ENCODE measurements at regions not wholly inside any gene's neighbourhood (a gene's known extent, or its start where the extent isn't known, plus 50 kb on each side); places are given as distances from the start of the nearest gene placed in this dataset.

DNA sequence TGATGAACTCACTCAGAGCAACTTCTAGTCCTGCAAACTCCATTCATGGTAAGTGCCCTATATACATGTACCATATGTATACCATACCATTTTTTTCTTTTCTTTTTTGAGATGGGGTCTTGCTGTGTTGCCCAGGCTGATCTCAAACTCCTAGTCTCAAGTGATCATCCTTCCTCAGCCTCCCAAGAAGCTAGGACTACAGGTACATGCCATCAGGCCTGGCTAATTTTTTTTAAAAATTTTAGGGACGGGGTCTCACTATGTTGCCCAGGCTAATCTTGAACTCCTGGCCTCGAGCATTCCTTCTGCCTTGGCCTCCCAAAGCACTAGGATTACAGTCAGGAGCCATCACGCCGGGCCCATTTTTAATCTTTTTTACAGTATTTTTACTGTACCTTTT lies 67.3 kb upstream of the MFGE8 start:
- H3K79me2 ChIP-seq (ENCODE audit: control insufficient read depth, insufficient read depth, low read length) = no peaks in the 10 kb centered on the region
- no peak for ATAC-seq
- H3K4me1 ChIP-seq (ENCODE audit: control insufficient read depth, insufficient read depth, low read length) = peaks cover 19% of the 10 kb centered on the region
- H3K4me3 ChIP-seq = no peak overlapping the region
- in situ Hi-C loops (cut with MboI) (no loop called here), intact Hi-C loops (cut with micrococcal nuclease; ENCODE audit: unreplicated experiment) (no loop called here)
- no peak overlapping the region for H3K27ac ChIP-seq (ENCODE audit: control insufficient read depth, insufficient read depth)
- H3K9ac ChIP-seq (ENCODE audit: control insufficient read depth, insufficient read depth, low read length) = no peak overlapping the region
- H3K9me3 ChIP-seq (replicated peaks; ENCODE audit: control insufficient read depth, insufficient read depth, low read length) = no peaks in the 10 kb centered on the region
- POLR2A ChIA-PET = no interaction called here
- CTCF ChIA-PET = interaction anchor here (0.6 to 0.7 kb wide), 2 partner anchors 37 to 376 kb away, joined by 3 read pairs; no protein-coding TSS in a partner anchor
- no TSS peak for BruUV-seq (replicated peaks)
- DNase-seq (ENCODE audit: low read depth, low spot score) = no peak
- H4K20me1 ChIP-seq (ENCODE audit: control insufficient read depth, insufficient read depth) = no peaks in the 10 kb centered on the region
- no peak overlapping the region for H2AFZ ChIP-seq (ENCODE audit: control insufficient read depth, low read depth, low read length)
- no peak overlapping the region for H3K4me2 ChIP-seq (ENCODE audit: control insufficient read depth, insufficient read depth)
- RAD21 ChIA-PET (ENCODE audit: unreplicated experiment) = no interaction called here
- TF ChIP-seq STAT3 (IDR thresholded peaks at IDR 0.05; ENCODE audit: low read depth, low read length) = no peak
- no peak for TF ChIP-seq JUNB (IDR thresholded peaks at IDR 0.05)
- TF ChIP-seq, protein P1, sequence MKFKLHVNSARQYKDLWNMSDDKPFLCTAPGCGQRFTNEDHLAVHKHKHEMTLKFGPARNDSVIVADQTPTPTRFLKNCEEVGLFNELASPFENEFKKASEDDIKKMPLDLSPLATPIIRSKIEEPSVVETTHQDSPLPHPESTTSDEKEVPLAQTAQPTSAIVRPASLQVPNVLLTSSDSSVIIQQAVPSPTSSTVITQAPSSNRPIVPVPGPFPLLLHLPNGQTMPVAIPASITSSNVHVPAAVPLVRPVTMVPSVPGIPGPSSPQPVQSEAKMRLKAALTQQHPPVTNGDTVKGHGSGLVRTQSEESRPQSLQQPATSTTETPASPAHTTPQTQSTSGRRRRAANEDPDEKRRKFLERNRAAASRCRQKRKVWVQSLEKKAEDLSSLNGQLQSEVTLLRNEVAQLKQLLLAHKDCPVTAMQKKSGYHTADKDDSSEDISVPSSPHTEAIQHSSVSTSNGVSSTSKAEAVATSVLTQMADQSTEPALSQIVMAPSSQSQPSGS (IDR thresholded peaks at IDR 0.05; ENCODE audit: low read length) = no peak
- TF ChIP-seq RB1 (IDR thresholded peaks at IDR 0.05; ENCODE audit: borderline replicate concordance) = no peak
- no peak for TF ChIP-seq HDAC6 (IDR thresholded peaks at IDR 0.05; ENCODE audit: unreplicated experiment)
- TF ChIP-seq NR2C1 (IDR thresholded peaks at IDR 0.05) = no peak
- no peak for TF ChIP-seq ZBTB4 (CRISPR knock-in tag; IDR thresholded peaks at IDR 0.05)
- no peak for TF ChIP-seq NR2F1 (conservative IDR thresholded peaks at IDR 0.05)
- TF ChIP-seq RAD21 (IDR thresholded peaks at IDR 0.05; ENCODE audit: insufficient read depth, low read depth, low read length) = no peak
- no peak for TF ChIP-seq FOS (IDR thresholded peaks at IDR 0.05; ENCODE audit: borderline replicate concordance, extremely low read depth, insufficient read length)
- TF ChIP-seq ASH2L (IDR thresholded peaks at IDR 0.05; ENCODE audit: borderline replicate concordance, low read depth) = no peak
- FAIRE-seq = no peak
- no peaks in the 10 kb centered on the region for H3K36me3 ChIP-seq (ENCODE audit: control insufficient read depth in 2 of 2, insufficient read depth in 2 of 2, low read length in 1 of 2)
- SMC1A ChIA-PET (ENCODE audit: uncharacterized antibody, unreplicated experiment) = no interaction called here
- peaks cover 0 to 2% of the 10 kb centered on the region in 2 experiments; a peak in 1 of 4 replicates for H3K27me3 ChIP-seq (replicated peaks in 1 of 2; ENCODE audit: control insufficient read depth in 2 of 2, insufficient read depth in 2 of 2, low read length in 1 of 2)
- 60% methylated on average over 4 of the region's 4 CpGs for WGBS (ENCODE audit: insufficient coverage, insufficient replicate concordance, low lambda C conversion rate, missing lambda C conversion rate)

Measured in GM12878 (cell line).